Neural progenitor cell (in vitro differentiated cells): ENCODE measurements at regions not wholly inside any gene's neighbourhood (a gene's known extent, or its start where the extent isn't known, plus 50 kb on each side); places are given as distances from the start of the nearest gene placed in this dataset.

Experiments
- DNase-seq: peaks from one replicate; pipeline ENCODE4 v3.0.0-alpha.2; 2016; ENCODE audit warnings: low spot score
- H2AFZ ChIP-seq: fragments of 200-600 bp; sonication (generic); replicated peaks from 2 replicates; pipeline ENCODE4 v1.6.1; 2016; ENCODE audit warnings: antibody characterized with exemption
- H3F3A ChIP-seq: fragments of 200-600 bp; sonication (generic); 2 replicates; pipeline ENCODE4 v1.6.1; 2016; ENCODE audit warnings: antibody characterized with exemption, low read depth
- H3K27ac ChIP-seq: fragments of 200-600 bp; sonication (generic); 2 replicates; pipeline ENCODE4 v1.5.1; 2016; ENCODE audit warnings: mild to moderate bottlenecking
- H3K27me3 ChIP-seq: fragments of 200-600 bp; sonication (generic); 2 replicates; pipeline ENCODE4 v1.6.1; 2016; ENCODE audit warnings: mild to moderate bottlenecking, moderate library complexity
- H3K36me3 ChIP-seq: fragments of 200-600 bp; sonication (generic); 2 replicates; pipeline ENCODE4 v1.5.1; 2016
- H3K4me1 ChIP-seq: fragments of 200-600 bp; sonication (generic); 2 replicates; pipeline ENCODE4 v1.6.1; 2016; ENCODE audit warnings: mixed run types
- H3K4me2 ChIP-seq: fragments of 200-600 bp; sonication (generic); 2 replicates; pipeline ENCODE4 v1.6.1; 2016
- H3K4me3 ChIP-seq: fragments of 200-600 bp; sonication (generic); 2 replicates; pipeline ENCODE4 v1.5.1; 2016
- H3K79me2 ChIP-seq: fragments of 200-600 bp; sonication (generic); 2 replicates; pipeline ENCODE4 v1.6.1; 2016; ENCODE audit warnings: low read depth
- H3K9ac ChIP-seq: fragments of 200-600 bp; sonication (generic); 2 replicates; pipeline ENCODE4 v1.6.1; 2016
- H3K9me3 ChIP-seq: fragments of 200-600 bp; sonication (generic); 2 replicates; pipeline ENCODE4 v1.5.1; 2016; ENCODE audit warnings: low read depth
- H4K20me1 ChIP-seq: fragments of 200-600 bp; sonication (generic); 2 replicates; pipeline ENCODE4 v1.6.1; 2016; ENCODE audit warnings: low read depth
- H3K27ac Mint-ChIP-seq: 3 replicates; pipeline ENCODE4 v1.8.0; 2021; ENCODE audit warnings: mixed read lengths
- H3K27me3 Mint-ChIP-seq: 2 replicates; pipeline ENCODE4 v1.8.0; 2022; ENCODE audit warnings: low read depth, mild to moderate bottlenecking, inconsistent platforms, moderate library complexity, mixed read lengths; ENCODE audit not compliant: insufficient read depth
- H3K36me3 Mint-ChIP-seq: 3 replicates; pipeline ENCODE4 v1.8.0; 2021; ENCODE audit warnings: mixed read lengths
- H3K4me1 Mint-ChIP-seq: 3 replicates; pipeline ENCODE4 v1.8.0; 2021; ENCODE audit warnings: mixed read lengths
- H3K4me3 Mint-ChIP-seq: 3 replicates; pipeline ENCODE4 v1.8.0; 2021; ENCODE audit warnings: mild to moderate bottlenecking, moderate library complexity, mixed read lengths
- H3K9me3 Mint-ChIP-seq: 3 replicates; pipeline ENCODE4 v1.8.0; 2020; ENCODE audit warnings: mixed read lengths
- CTCF ChIP-seq: fragments of 200-600 bp; sonication (generic); IDR thresholded peaks from 2 replicates; pipeline ENCODE4 v1.5.1; 2017; ENCODE audit warnings: antibody characterized with exemption, mild to moderate bottlenecking
- EZH2 ChIP-seq: fragments of 200-600 bp; sonication (generic); IDR thresholded peaks from 2 replicates; pipeline ENCODE4 v1.6.1; 2017; ENCODE audit warnings: antibody characterized with exemption, mild to moderate bottlenecking, moderate library complexity
- EZH2phosphoT487 ChIP-seq: fragments of 200-600 bp; sonication (generic); IDR thresholded peaks from 2 replicates; pipeline ENCODE4 v1.6.1; 2017; ENCODE audit warnings: antibody characterized with exemption

GRCh38 chr13:61144834-61145593 lies 270.6 kb downstream of the PCDH20 start:
- Mint-ChIP-seq H3K4me3 (no peak overlapping the region), H3K4me1 (peaks cover 11% of the 10 kb centered on the region), H3K36me3 (no peaks in the 10 kb centered on the region), H3K9me3 (peaks cover 3% of the 10 kb centered on the region), H3K27ac (no peak overlapping the region), H3K27me3 (no peaks in the 10 kb centered on the region)
- Histone ChIP-seq H3K4me3 (no peak overlapping the region), H3K4me1 (peaks cover 24% of the 10 kb centered on the region), H3K27me3 (no peaks in the 10 kb centered on the region), H3K27ac (no peak overlapping the region), H3F3A (peaks cover 19% of the 10 kb centered on the region), H3K79me2 (no peaks in the 10 kb centered on the region), H3K9me3 (no peaks in the 10 kb centered on the region), H3K4me2 (no peak overlapping the region), H2AFZ (no peak overlapping the region), H4K20me1 (no peaks in the 10 kb centered on the region), H3K36me3 (no peaks in the 10 kb centered on the region), H3K9ac (no peak overlapping the region)
- TF ChIP-seq EZH2 (no peak), EZH2phosphoT487 (no peak), CTCF (no peak)
- no peak for DNase-seq

GRCh38 chr13:61144301-61144700 lies 271.3 kb downstream of the PCDH20 start:
- Histone ChIP-seq H3K79me2 (no peaks in the 10 kb centered on the region), H3K27me3 (no peaks in the 10 kb centered on the region), H4K20me1 (no peaks in the 10 kb centered on the region), H3K9me3 (no peaks in the 10 kb centered on the region), H3K9ac (no peak overlapping the region), H3K4me3 (no peak overlapping the region), H2AFZ (no peak overlapping the region), H3K4me1 (peaks cover 17% of the 10 kb centered on the region), H3K4me2 (no peak overlapping the region), H3K36me3 (no peaks in the 10 kb centered on the region), H3K27ac (no peak overlapping the region), H3F3A (peaks cover 13% of the 10 kb centered on the region)
- Mint-ChIP-seq H3K4me3 (no peak overlapping the region), H3K4me1 (peaks cover 9% of the 10 kb centered on the region), H3K27ac (no peak overlapping the region), H3K36me3 (no peaks in the 10 kb centered on the region), H3K27me3 (no peaks in the 10 kb centered on the region), H3K9me3 (peaks cover 3% of the 10 kb centered on the region)
- no peak for DNase-seq
- no peak for TF ChIP-seq CTCF
- no peak for TF ChIP-seq EZH2
- TF ChIP-seq EZH2phosphoT487, result no peak

- Histone ChIP-seq H3K4me1 (no peaks in the 10 kb centered on the region), H3F3A (no peaks in the 10 kb centered on the region), H3K27me3 (no peaks in the 10 kb centered on the region), H2AFZ (no peak overlapping the region), H3K4me3 (no peak overlapping the region), H3K27ac (no peak overlapping the region), H3K9me3 (no peaks in the 10 kb centered on the region), H3K36me3 (no peaks in the 10 kb centered on the region), H3K4me2 (no peak overlapping the region), H3K9ac (no peak overlapping the region), H4K20me1 (no peaks in the 10 kb centered on the region), H3K79me2 (no peaks in the 10 kb centered on the region)
- H3K4me3 Mint-ChIP-seq, result no peak overlapping the region
- peaks cover 3% of the 10 kb centered on the region for H3K9me3 Mint-ChIP-seq
- no peaks in the 10 kb centered on the region for H3K36me3 Mint-ChIP-seq
- no peak overlapping the region for H3K27ac Mint-ChIP-seq
- no peak for TF ChIP-seq EZH2
- TF ChIP-seq CTCF, result no peak
- no peaks in the 10 kb centered on the region for H3K4me1 Mint-ChIP-seq
- no peaks in the 10 kb centered on the region for H3K27me3 Mint-ChIP-seq
- DNase-seq, result no peak
These were observed 273.1 kb downstream of the PCDH20 start for GRCh38 chr13:61142506-61142905.
